GM12864 (cell line): ENCODE measurements at regions not wholly inside any gene's neighbourhood (a gene's known extent, or its start where the extent isn't known, plus 50 kb on each side); places are given as distances from the start of the nearest gene placed in this dataset.

Source experiments
- DNase-seq: peaks from one replicate; pipeline ENCODE4 v3.0.0-alpha.2; 2011; ENCODE audit warnings: low read depth
- H3K4me3 ChIP-seq: 2 replicates; pipeline ENCODE4 v1.5.1; 2011; ENCODE audit warnings: mild to moderate bottlenecking, low read depth, low read length, control low read depth
- TF ChIP-seq, protein P1 (sequence below): IDR thresholded peaks from 2 replicates; pipeline ENCODE4 v1.5.1; 2011; ENCODE audit warnings: low read depth, mild to moderate bottlenecking, moderate library complexity, low read length, control low read depth, inconsistent platforms; ENCODE audit errors: missing control alignments

DNA sequence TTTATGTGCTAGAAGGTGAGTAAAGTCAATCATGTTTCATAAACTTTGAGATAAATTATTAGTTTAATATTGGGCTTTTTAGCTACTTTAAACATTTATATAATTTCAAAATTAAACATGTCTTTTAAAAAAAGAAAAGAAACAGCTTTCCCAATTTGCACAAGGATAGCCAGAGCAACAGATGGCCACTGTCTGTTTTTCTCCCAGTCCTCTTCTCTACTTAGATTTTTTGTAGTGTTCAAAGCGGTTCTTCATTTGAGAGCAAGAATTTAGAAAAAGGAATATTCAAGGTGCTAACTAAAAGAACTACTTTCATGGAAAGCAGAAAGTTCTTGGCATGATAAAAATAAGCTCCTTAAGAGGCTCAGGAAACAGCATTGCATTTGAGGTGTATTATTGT, 128.3 kb upstream of the MIR17HG start:
- no peak for DNase-seq
- no peak overlapping the region for H3K4me3 ChIP-seq
- TF ChIP-seq, protein P1, sequence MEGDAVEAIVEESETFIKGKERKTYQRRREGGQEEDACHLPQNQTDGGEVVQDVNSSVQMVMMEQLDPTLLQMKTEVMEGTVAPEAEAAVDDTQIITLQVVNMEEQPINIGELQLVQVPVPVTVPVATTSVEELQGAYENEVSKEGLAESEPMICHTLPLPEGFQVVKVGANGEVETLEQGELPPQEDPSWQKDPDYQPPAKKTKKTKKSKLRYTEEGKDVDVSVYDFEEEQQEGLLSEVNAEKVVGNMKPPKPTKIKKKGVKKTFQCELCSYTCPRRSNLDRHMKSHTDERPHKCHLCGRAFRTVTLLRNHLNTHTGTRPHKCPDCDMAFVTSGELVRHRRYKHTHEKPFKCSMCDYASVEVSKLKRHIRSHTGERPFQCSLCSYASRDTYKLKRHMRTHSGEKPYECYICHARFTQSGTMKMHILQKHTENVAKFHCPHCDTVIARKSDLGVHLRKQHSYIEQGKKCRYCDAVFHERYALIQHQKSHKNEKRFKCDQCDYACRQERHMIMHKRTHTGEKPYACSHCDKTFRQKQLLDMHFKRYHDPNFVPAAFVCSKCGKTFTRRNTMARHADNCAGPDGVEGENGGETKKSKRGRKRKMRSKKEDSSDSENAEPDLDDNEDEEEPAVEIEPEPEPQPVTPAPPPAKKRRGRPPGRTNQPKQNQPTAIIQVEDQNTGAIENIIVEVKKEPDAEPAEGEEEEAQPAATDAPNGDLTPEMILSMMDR = no peak

GRCh38 chr13:91220872-91221271, 126.6 kb upstream of the MIR17HG start:
- TF ChIP-seq, protein P1 = no peak
- DNase-seq = no peak

GRCh38 chr13:91228108-91228507, 119.4 kb upstream of the MIR17HG start:
- TF ChIP-seq, protein P1 = no peak
- H3K4me3 ChIP-seq = no peak overlapping the region
- no peak for DNase-seq

More at GRCh38 chr13:91220872-91221271, 126.6 kb upstream of the MIR17HG start:
- no peak overlapping the region for H3K4me3 ChIP-seq

DNA sequence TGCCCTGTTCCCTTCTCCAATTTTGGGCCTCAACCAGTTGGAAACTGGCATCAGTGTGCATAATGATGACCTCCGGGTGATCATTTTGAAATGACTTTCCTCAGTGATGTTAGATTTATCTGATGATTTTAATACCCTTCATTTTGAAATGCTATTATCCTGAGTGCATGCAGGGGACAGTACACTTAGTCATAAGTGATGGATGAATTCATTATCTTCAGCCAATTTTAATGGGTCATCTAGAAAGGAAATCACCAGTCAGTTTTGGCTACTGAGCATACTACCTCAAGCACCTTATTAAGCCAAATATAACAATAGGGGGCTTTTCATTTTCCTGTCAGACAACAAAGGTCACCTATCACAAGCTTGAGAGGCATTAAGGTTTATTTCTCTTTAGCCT, 118.5 kb upstream of the MIR17HG start:
- DNase-seq = no peak
- no peak overlapping the region for H3K4me3 ChIP-seq
- TF ChIP-seq, protein P1 = no peak

DNA sequence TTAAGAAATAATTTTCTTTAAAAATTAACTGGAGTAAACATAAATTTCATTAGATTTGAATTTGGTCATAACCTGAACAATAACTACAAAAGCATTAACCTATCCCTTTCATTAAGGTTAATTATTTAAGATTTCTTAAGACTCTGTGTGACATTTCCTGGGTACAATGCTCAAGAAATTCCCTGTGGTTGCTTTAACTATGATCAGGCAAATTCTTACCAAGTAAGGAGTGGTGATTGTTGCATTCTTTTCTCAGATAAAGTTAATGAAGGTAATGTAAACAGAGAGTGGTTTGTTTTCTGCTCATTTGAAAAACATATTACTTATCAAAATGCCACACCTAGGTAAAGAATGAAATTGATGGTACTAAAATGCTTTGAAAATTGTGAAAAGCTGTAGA, 114.8 kb upstream of the MIR17HG start:
- DNase-seq = no peak
- H3K4me3 ChIP-seq = no peak overlapping the region
- TF ChIP-seq, protein P1 = no peak

DNA sequence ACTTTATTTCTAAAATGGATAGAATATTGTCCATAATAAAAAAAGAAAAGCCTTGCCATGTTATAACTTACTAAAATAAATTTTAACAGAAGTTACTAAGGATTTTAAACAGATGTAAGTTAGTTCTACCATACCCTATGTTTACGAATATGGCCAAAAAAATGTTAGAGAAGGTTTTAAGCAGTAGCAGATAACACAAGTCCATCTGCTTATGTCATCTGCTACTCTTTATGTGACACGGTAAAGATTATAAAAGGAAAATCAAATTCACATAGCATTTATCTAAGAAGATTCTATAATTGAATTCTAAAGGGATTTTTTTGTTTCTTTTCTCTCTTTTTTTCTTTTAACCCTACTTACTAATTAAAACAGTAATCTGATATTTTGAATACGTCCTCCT, 114.2 kb upstream of the MIR17HG start:
- TF ChIP-seq, protein P1 = no peak
- DNase-seq = no peak
- H3K4me3 ChIP-seq = no peak overlapping the region

- no peak overlapping the region for H3K4me3 ChIP-seq
- no peak for DNase-seq
- TF ChIP-seq, protein P1 = no peak
Measured at GRCh38 chr13:91236182-91236581, 111.3 kb upstream of the MIR17HG start.
